ENCODE measurements at regions not wholly inside any gene's neighbourhood (a gene's known extent, or its start where the extent isn't known, plus 50 kb on each side); places are given as distances from the start of the nearest gene placed in this dataset.

GRCh38 chr5:164098531-164098930, 593.1 kb downstream of the MAT2B start:
- no peak overlapping the region for H3K4me3 ChIP-seq (ENCODE audit: low read depth, low read length)
- DNase-seq (ENCODE audit: low read depth) = peak; percentile 41
- TF ChIP-seq, protein P1, sequence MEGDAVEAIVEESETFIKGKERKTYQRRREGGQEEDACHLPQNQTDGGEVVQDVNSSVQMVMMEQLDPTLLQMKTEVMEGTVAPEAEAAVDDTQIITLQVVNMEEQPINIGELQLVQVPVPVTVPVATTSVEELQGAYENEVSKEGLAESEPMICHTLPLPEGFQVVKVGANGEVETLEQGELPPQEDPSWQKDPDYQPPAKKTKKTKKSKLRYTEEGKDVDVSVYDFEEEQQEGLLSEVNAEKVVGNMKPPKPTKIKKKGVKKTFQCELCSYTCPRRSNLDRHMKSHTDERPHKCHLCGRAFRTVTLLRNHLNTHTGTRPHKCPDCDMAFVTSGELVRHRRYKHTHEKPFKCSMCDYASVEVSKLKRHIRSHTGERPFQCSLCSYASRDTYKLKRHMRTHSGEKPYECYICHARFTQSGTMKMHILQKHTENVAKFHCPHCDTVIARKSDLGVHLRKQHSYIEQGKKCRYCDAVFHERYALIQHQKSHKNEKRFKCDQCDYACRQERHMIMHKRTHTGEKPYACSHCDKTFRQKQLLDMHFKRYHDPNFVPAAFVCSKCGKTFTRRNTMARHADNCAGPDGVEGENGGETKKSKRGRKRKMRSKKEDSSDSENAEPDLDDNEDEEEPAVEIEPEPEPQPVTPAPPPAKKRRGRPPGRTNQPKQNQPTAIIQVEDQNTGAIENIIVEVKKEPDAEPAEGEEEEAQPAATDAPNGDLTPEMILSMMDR (IDR thresholded peaks at IDR 0.05; ENCODE audit: insufficient read depth, low read length) = no peak

- DNase-seq (ENCODE audit: low read depth) = no peak
- TF ChIP-seq, protein P1 (IDR thresholded peaks at IDR 0.05; ENCODE audit: insufficient read depth, low read length) = no peak
- no peak overlapping the region for H3K4me3 ChIP-seq (ENCODE audit: low read depth, low read length)
These were observed 593.6 kb downstream of the MAT2B start for GRCh38 chr5:164098979-164099378.

GRCh38 chr5:164115420-164115819, 610.0 kb downstream of the MAT2B start:
- DNase-seq (ENCODE audit: low read depth) = no peak
- TF ChIP-seq, protein P1 (IDR thresholded peaks at IDR 0.05; ENCODE audit: insufficient read depth, low read length) = no peak
- no peak overlapping the region for H3K4me3 ChIP-seq (ENCODE audit: low read depth, low read length)

GRCh38 chr5:164119806-164120447, 614.5 kb downstream of the MAT2B start:
- peak; percentile 66 for DNase-seq (ENCODE audit: low read depth)
- H3K4me3 ChIP-seq (ENCODE audit: low read depth, low read length) = no peak overlapping the region
- TF ChIP-seq, protein P1 (IDR thresholded peaks at IDR 0.05; ENCODE audit: insufficient read depth, low read length) = no peak

- H3K4me3 ChIP-seq (ENCODE audit: low read depth, low read length) = no peak overlapping the region
- DNase-seq (ENCODE audit: low read depth) = no peak
- TF ChIP-seq, protein P1 (IDR thresholded peaks at IDR 0.05; ENCODE audit: insufficient read depth, low read length) = no peak
These were observed 622.1 kb downstream of the MAT2B start for GRCh38 chr5:164127527-164127926.

GRCh38 chr5:164132358-164132757, 626.9 kb downstream of the MAT2B start:
- H3K4me3 ChIP-seq (ENCODE audit: low read depth, low read length) = no peak overlapping the region
- no peak for DNase-seq (ENCODE audit: low read depth)
- TF ChIP-seq, protein P1 (IDR thresholded peaks at IDR 0.05; ENCODE audit: insufficient read depth, low read length) = no peak

GRCh38 chr5:164137095-164137494, 631.7 kb downstream of the MAT2B start:
- TF ChIP-seq, protein P1 (IDR thresholded peaks at IDR 0.05; ENCODE audit: insufficient read depth, low read length) = no peak
- no peak overlapping the region for H3K4me3 ChIP-seq (ENCODE audit: low read depth, low read length)
- DNase-seq (ENCODE audit: low read depth) = no peak
